ENCODE measurements at regions not wholly inside any gene's neighbourhood (a gene's known extent, or its start where the extent isn't known, plus 50 kb on each side); places are given as distances from the start of the nearest gene placed in this dataset.

- H3K27me3 ChIP-seq (replicated peaks in 1 of 2; ENCODE audit: control insufficient read depth in 2 of 2, insufficient read depth in 2 of 2, low read length in 1 of 2) = no peaks in the 10 kb centered on the region
- no peaks in the 10 kb centered on the region for H3K79me2 ChIP-seq (ENCODE audit: control insufficient read depth, insufficient read depth, low read length)
- no peak for ATAC-seq
- H3K27ac ChIP-seq (ENCODE audit: control insufficient read depth, insufficient read depth) = no peak overlapping the region
- no peak overlapping the region for H3K4me2 ChIP-seq (ENCODE audit: control insufficient read depth, insufficient read depth)
- H3K9me3 ChIP-seq (replicated peaks; ENCODE audit: control insufficient read depth, insufficient read depth, low read length) = no peaks in the 10 kb centered on the region
- no peak for DNase-seq (ENCODE audit: low read depth, low spot score)
- ChIA-PET RAD21 (ENCODE audit: unreplicated experiment) (no interaction called here), SMC1A (ENCODE audit: uncharacterized antibody, unreplicated experiment) (interaction anchor here (1.1 kb wide), 1 partner anchor 207 kb away, joined by 3 read pairs; no protein-coding TSS in a partner anchor), POLR2A (no interaction called here), CTCF (interaction anchor here (0.9 to 1.4 kb wide), 2 partner anchors 12 to 111 kb away, joined by 3 read pairs; no protein-coding TSS in a partner anchor)
- TF ChIP-seq ZNF384 (IDR thresholded peaks at IDR 0.05; ENCODE audit: borderline replicate concordance, low read depth, low read length) (no peak), IRF4 (IDR thresholded peaks at IDR 0.05; ENCODE audit: low read depth, low read length) (no peak), RAD21 (IDR thresholded peaks at IDR 0.05; ENCODE audit: insufficient read depth, low read depth, low read length) (peak; percentile 32; the same call in 1 of the 2 replicates)
- 4% methylated on average over 1 of the region's 1 CpG for WGBS (ENCODE audit: insufficient coverage, insufficient replicate concordance, low lambda C conversion rate, missing lambda C conversion rate)
- H4K20me1 ChIP-seq (ENCODE audit: control insufficient read depth, insufficient read depth) = no peaks in the 10 kb centered on the region
- no peak overlapping the region for H3K4me3 ChIP-seq
- no TSS peak for BruUV-seq (replicated peaks)
- in situ Hi-C loops (cut with MboI) (no loop called here), intact Hi-C loops (cut with micrococcal nuclease; ENCODE audit: unreplicated experiment) (no loop called here)
- FAIRE-seq = no peak
- no peaks in the 10 kb centered on the region for H3K36me3 ChIP-seq (ENCODE audit: control insufficient read depth in 2 of 2, insufficient read depth in 2 of 2, low read length in 1 of 2)
- no peak overlapping the region for H2AFZ ChIP-seq (ENCODE audit: control insufficient read depth, low read depth, low read length)
- H3K4me1 ChIP-seq (ENCODE audit: control insufficient read depth, insufficient read depth, low read length) = no peaks in the 10 kb centered on the region
- no peak overlapping the region for H3K9ac ChIP-seq (ENCODE audit: control insufficient read depth, insufficient read depth, low read length)
These were observed 745.6 kb downstream of the VGLL3 start for GRCh38 chr3:86245360-86245759.

- WGBS (ENCODE audit: insufficient coverage, insufficient replicate concordance, low lambda C conversion rate, missing lambda C conversion rate) = 31% methylated on average over 3 of the region's 3 CpGs
- no peak for FAIRE-seq
These were observed 746.0 kb downstream of the VGLL3 start for GRCh38 chr3:86244905-86245304.

More at GRCh38 chr3:86244905-86245304, 746.0 kb downstream of the VGLL3 start:
- no peaks in the 10 kb centered on the region for H3K9me3 ChIP-seq (replicated peaks; ENCODE audit: control insufficient read depth, insufficient read depth, low read length)
- no peaks in the 10 kb centered on the region for H4K20me1 ChIP-seq (ENCODE audit: control insufficient read depth, insufficient read depth)
- no peak for ATAC-seq
- no peaks in the 10 kb centered on the region for H3K27me3 ChIP-seq (replicated peaks in 1 of 2; ENCODE audit: control insufficient read depth in 2 of 2, insufficient read depth in 2 of 2, low read length in 1 of 2)
- SMC1A ChIA-PET (ENCODE audit: uncharacterized antibody, unreplicated experiment) = interaction anchor here (0.6 to 1.1 kb wide), 2 partner anchors 153 to 207 kb away, joined by 3 read pairs; no protein-coding TSS in a partner anchor
- TF ChIP-seq ZNF622 (IDR thresholded peaks at IDR 0.05) (no peak), CHD4 (IDR thresholded peaks at IDR 0.05) (no peak), PKNOX1 (IDR thresholded peaks at IDR 0.05) (no peak), EED (IDR thresholded peaks at IDR 0.05; ENCODE audit: low read depth) (no peak), SIX5 (IDR thresholded peaks at IDR 0.05; ENCODE audit: low read depth, low read length, severe bottlenecking) (no peak), E4F1 (IDR thresholded peaks at IDR 0.05; ENCODE audit: borderline replicate concordance, partially characterized antibody) (no peak), CHD1 (IDR thresholded peaks at IDR 0.05; ENCODE audit: low read depth, low read length) (no peak), HDGF (IDR thresholded peaks at IDR 0.05) (no peak)
- no peak overlapping the region for H3K27ac ChIP-seq (ENCODE audit: control insufficient read depth, insufficient read depth)
- no peak overlapping the region for H3K4me2 ChIP-seq (ENCODE audit: control insufficient read depth, insufficient read depth)
- CTCF ChIA-PET = interaction anchor here (0.9 to 1.4 kb wide), 2 partner anchors 12 to 110 kb away, joined by 3 read pairs; no protein-coding TSS in a partner anchor
- BruUV-seq (replicated peaks) = no TSS peak
- no peaks in the 10 kb centered on the region for H3K36me3 ChIP-seq (ENCODE audit: control insufficient read depth in 2 of 2, insufficient read depth in 2 of 2, low read length in 1 of 2)
- DNase-seq (ENCODE audit: low read depth, low spot score) = no peak
- H2AFZ ChIP-seq (ENCODE audit: control insufficient read depth, low read depth, low read length) = no peak overlapping the region
- no peaks in the 10 kb centered on the region for H3K4me1 ChIP-seq (ENCODE audit: control insufficient read depth, insufficient read depth, low read length)
- H3K9ac ChIP-seq (ENCODE audit: control insufficient read depth, insufficient read depth, low read length) = no peak overlapping the region
- POLR2A ChIA-PET = no interaction called here
- in situ Hi-C loops (cut with MboI) (no loop called here), intact Hi-C loops (cut with micrococcal nuclease; ENCODE audit: unreplicated experiment) (no loop called here)
- H3K79me2 ChIP-seq (ENCODE audit: control insufficient read depth, insufficient read depth, low read length) = no peaks in the 10 kb centered on the region
- no peak overlapping the region for H3K4me3 ChIP-seq
- RAD21 ChIA-PET (ENCODE audit: unreplicated experiment) = no interaction called here
